ENCODE measurements at regions not wholly inside any gene's neighbourhood (a gene's known extent, or its start where the extent isn't known, plus 50 kb on each side); places are given as distances from the start of the nearest gene placed in this dataset.

DNA sequence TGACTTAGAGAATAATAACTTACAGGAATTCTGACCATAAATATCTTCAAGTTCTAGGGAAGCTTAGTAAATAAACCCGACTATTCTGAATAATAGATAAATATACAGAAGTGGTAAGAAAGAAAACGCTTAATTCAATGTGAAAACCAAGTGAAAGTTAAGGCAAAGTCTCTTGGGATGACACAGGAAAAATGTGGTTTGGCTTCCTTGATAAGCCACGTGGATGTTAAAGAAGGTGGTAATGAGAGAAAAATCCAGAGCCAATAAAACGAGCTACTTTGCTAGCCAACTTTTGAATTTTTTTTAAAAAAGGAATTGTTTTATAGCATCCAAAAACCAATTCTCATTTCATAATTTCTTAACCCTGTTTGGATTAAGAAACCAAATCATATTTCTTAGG is 166.2 kb upstream of the VRK2 start:
- DNase-seq (ENCODE audit: low read depth in 2 of 2), result no peak

GRCh38 chr2:57880967-57881366 is 165.6 kb upstream of the VRK2 start:
- DNase-seq (ENCODE audit: low read depth in 2 of 2), result no peak

- no peak for DNase-seq (ENCODE audit: low read depth in 2 of 2)
Measured at GRCh38 chr2:57881998-57882888, 164.4 kb upstream of the VRK2 start.

- DNase-seq (ENCODE audit: low read depth in 2 of 2), result no peak
Measured at GRCh38 chr2:57882895-57883515, 163.6 kb upstream of the VRK2 start.

- no peak for DNase-seq (ENCODE audit: low read depth in 2 of 2)
Measured at GRCh38 chr2:57884281-57884680, 162.3 kb upstream of the VRK2 start.

- no peak for DNase-seq (ENCODE audit: low read depth in 2 of 2)
Measured at GRCh38 chr2:57885742-57886141, 160.9 kb upstream of the VRK2 start.

DNA sequence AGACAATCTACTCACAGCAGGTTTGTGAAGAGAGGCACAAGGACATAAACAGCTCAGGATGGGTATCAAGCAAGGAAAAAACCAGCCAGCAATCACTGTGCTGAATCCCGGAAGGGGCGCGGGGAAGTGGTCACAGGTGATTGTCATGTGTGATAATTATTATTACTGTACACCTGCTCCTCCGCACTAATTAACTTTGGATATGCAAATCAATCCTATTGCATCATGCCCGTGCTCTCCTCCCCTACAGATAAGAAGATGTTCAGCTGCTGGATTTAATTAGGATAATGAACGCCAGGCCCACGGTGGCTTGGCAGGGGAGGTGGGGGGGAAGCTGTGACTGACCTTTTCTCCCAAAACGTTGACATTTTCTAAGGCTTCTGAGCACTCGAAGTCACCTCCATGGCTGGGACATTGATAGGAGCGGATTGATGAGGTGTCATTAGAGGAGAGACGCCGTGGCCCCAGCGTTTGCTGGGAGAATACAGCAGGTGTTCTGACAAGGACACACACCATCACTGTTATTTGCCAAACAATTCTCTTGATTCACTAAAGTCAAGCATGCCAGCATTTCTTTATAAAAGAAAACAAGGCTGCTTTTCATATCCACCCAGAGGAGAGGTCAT is 160.3 kb upstream of the VRK2 start:
- DNase-seq (ENCODE audit: low read depth in 2 of 2), result no peak

DNA sequence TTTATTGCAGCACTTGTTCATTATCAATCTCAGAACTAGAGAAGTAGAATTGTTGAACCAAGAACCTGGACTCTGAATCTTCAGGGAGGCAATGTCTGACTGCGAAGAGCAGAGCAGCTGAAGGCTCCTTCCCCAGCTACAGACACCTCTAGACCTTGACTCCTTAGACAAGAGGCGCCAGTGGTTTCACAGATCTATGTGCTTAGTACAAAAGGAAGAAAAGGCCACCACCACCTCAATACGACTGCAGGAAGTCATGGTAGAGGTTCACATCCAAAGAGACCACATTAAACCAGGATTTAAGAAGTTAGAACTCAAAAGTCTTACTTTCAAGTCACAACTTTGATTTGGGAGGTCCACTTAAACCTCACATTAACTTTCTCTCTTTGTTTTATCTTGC is 158.1 kb upstream of the VRK2 start:
- DNase-seq (ENCODE audit: low read depth in 2 of 2), result no peak

DNA sequence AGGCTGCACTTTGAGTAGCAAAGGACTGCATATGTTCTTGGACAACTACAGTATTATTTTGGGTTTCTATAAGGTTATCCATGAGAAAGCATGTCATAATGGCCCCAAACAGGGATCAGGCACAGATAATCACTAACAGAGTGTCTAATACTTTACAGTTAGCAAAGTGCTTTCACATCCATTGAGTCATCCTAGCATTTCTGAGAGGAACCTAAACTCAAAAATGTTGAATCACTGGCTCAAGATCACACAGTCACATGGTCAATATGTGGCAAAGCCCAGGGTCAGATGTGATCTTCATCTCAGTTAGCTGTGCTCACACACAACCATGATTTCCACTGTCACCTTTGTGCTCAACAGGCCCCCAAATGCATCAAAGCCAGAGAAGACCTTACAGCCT is 156.1 kb upstream of the VRK2 start:
- DNase-seq (ENCODE audit: low read depth in 2 of 2), result no peak

- no peak for DNase-seq (ENCODE audit: low read depth in 2 of 2)
Measured at GRCh38 chr2:57891086-57891712, 155.4 kb upstream of the VRK2 start.

- no peak for DNase-seq (ENCODE audit: low read depth in 2 of 2)
Measured at GRCh38 chr2:57892920-57893319, 153.7 kb upstream of the VRK2 start.

- DNase-seq (ENCODE audit: low read depth in 2 of 2), result no peak
Measured at GRCh38 chr2:57893347-57893746, 153.3 kb upstream of the VRK2 start.

DNA sequence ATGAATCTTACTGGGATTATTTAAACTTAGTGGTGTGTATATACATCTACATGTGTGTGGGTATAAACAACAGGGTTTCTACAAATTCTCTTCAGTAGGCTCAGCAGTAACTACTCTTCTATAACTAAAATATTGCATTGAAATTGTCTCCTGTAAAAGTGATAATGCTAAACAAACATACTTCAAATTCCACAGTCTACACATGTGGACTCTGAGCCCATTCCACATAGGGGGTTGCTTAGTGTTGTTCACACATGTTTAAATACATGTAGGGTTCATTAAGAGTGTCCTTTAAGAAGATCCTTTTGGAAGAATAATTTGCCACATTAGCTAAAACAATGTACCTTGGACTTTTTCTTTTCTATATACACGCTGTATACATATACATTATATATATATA is 152.8 kb upstream of the VRK2 start:
- no peak for DNase-seq (ENCODE audit: low read depth in 2 of 2)

- no peak for DNase-seq (ENCODE audit: low read depth in 2 of 2)
Measured at GRCh38 chr2:57894381-57894780, 152.2 kb upstream of the VRK2 start.

- no peak for DNase-seq (ENCODE audit: low read depth in 2 of 2)
Measured at GRCh38 chr2:57897920-57898319, 148.7 kb upstream of the VRK2 start.

- DNase-seq (ENCODE audit: low read depth in 2 of 2), result no peak
Measured at GRCh38 chr2:57899898-57900297, 146.7 kb upstream of the VRK2 start.

GRCh38 chr2:57902578-57902977 is 144.0 kb upstream of the VRK2 start:
- DNase-seq (ENCODE audit: low read depth in 2 of 2), result no peak

- no peak for DNase-seq (ENCODE audit: low read depth in 2 of 2)
Measured at GRCh38 chr2:57906152-57906732, 140.4 kb upstream of the VRK2 start.

DNA sequence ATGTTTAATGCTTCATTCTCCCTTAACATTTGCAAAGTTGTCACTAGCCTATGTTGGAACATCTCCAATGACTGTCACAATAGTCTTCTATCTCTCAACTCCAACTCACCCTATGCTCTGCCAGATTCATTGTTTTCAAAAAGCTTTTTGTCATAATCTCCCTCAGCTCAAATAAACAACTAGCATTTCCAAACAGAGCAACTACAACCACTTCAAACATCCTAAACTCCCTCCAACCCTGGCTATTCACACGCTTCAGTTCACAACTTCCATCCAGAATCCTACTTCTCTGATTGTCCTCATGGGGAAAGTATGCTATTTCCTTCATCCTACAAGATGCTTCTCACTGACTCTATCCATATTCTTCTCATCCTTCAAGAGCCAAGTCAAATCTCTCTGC is 139.2 kb upstream of the VRK2 start:
- no peak for DNase-seq (ENCODE audit: low read depth in 2 of 2)

DNA sequence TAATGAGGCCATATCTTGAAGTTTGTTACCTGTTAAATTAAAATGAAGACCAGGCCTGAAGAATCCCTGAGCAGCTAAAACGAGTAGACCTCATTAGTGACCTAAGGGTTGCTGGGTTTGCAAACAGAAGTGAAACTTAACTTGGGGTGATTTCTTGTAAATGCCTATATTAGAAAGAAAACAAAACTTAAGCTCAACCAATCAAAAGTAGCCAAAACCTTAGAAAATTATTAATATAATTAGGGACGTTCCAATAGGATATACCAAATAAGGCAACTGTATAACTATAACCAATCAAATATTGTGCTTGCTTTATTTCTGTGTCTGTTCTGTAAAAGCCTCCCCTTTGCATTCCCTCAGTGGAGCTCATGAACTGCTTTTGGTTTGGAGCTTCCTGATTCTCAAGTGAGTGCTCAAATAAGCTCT is 137.9 kb upstream of the VRK2 start:
- no peak for DNase-seq (ENCODE audit: low read depth in 2 of 2)

GRCh38 chr2:57918126-57918525 is 128.5 kb upstream of the VRK2 start:
- DNase-seq (ENCODE audit: low read depth in 2 of 2), result no peak

- DNase-seq (ENCODE audit: low read depth in 2 of 2), result no peak
Measured at GRCh38 chr2:57920342-57920939, 126.2 kb upstream of the VRK2 start.

All from stimulated activated CD8-positive, alpha-beta memory T cell treated with anti-CD3 and anti-CD28 coated beads, Interleukin-7, amount 100 ng/mL, for 4 hours (primary cell).